GM23248 (cell line): ENCODE measurements at regions not wholly inside any gene's neighbourhood (a gene's known extent, or its start where the extent isn't known, plus 50 kb on each side); places are given as distances from the start of the nearest gene placed in this dataset.

Experiments used
- EZH2 ChIP-seq: fragments of 200-600 bp; sonication (generic); IDR thresholded peaks from 2 replicates; pipeline ENCODE4 v1.6.1; 2018; ENCODE audit warnings: antibody characterized with exemption, mild to moderate bottlenecking; ENCODE audit not compliant: insufficient read depth, poor library complexity, severe bottlenecking
- EZH2phosphoT487 ChIP-seq: fragments of 200-600 bp; sonication (generic); IDR thresholded peaks from 2 replicates; pipeline ENCODE4 v1.6.1; 2018; ENCODE audit warnings: antibody characterized with exemption, moderate library complexity, mild to moderate bottlenecking, low read depth; ENCODE audit not compliant: insufficient read depth

- no peak for TF ChIP-seq EZH2
- no peak for TF ChIP-seq EZH2phosphoT487
Measured at GRCh38 chr3:14295801-14296200, 106.6 kb upstream of the SLC6A6 start.
